OCI-LY3 (cell line): ENCODE measurements at regions not wholly inside any gene's neighbourhood (a gene's known extent, or its start where the extent isn't known, plus 50 kb on each side); places are given as distances from the start of the nearest gene placed in this dataset.

ENCODE experiments used
- H2AFZ ChIP-seq: fragments of 200-600, 300-600 bp; shearing (Covaris generic); 2 replicates; pipeline ENCODE4 v1.6.0; 2014; ENCODE audit warnings: antibody characterized with exemption, low read depth, low read length
- H3K27ac ChIP-seq: fragments of 200-600, 300-600 bp; sonication (generic); 2 replicates; pipeline ENCODE4 v1.5.1; 2014; ENCODE audit warnings: mild to moderate bottlenecking, low read length, moderate library complexity, mixed read lengths
- H3K27me3 ChIP-seq: fragments of 200-600, 300-600 bp; sonication (generic); 2 replicates; pipeline ENCODE4 v1.6.1; 2014; ENCODE audit warnings: low read depth, low read length, mixed read lengths
- H3K36me3 ChIP-seq: fragments of 200-600, 300-600 bp; sonication (generic); replicated peaks from 2 replicates; pipeline ENCODE3; 2014; ENCODE audit warnings: low read depth, low read length, mixed read lengths
- H3K4me1 ChIP-seq: fragments of 300-600, 200-600 bp; sonication (generic); 2 replicates; pipeline ENCODE4 v1.6.1; 2014; ENCODE audit warnings: low read length, mixed read lengths
- H3K4me2 ChIP-seq: fragments of 200-600, 300-600 bp; sonication (generic); 2 replicates; pipeline ENCODE4 v1.6.1; 2014; ENCODE audit warnings: low read length, mixed read lengths
- H3K4me3 ChIP-seq: fragments of 300-600, 200-600 bp; sonication (generic); 2 replicates; pipeline ENCODE4 v1.5.1; 2014; ENCODE audit warnings: antibody characterized with exemption, mild to moderate bottlenecking, low read length, moderate library complexity
- H3K79me2 ChIP-seq: fragments of 300-600, 200-600 bp; shearing (Covaris generic); 2 replicates; pipeline ENCODE4 v1.6.1; 2014; ENCODE audit warnings: mild to moderate bottlenecking, low read length, mixed read lengths
- H3K9ac ChIP-seq: fragments of 300-600, 200-600 bp; shearing (Covaris generic); 2 replicates; pipeline ENCODE4 v1.6.0; 2014; ENCODE audit warnings: mild to moderate bottlenecking, low read length, moderate library complexity
- H3K9me3 ChIP-seq: fragments of 200-600, 300-600 bp; shearing (Covaris generic); 2 replicates; pipeline ENCODE4 v1.6.1; 2014; ENCODE audit warnings: low read length, mixed read lengths; ENCODE audit not compliant: insufficient read depth
- H4K20me1 ChIP-seq: fragments of 200-600, 300-600 bp; sonication (generic); 2 replicates; pipeline ENCODE4 v1.6.1; 2016; ENCODE audit warnings: low read length, mixed read lengths; ENCODE audit not compliant: insufficient read depth
- CTCF ChIP-seq: fragments of 200-600, 300-600 bp; sonication (generic); IDR thresholded peaks from 2 replicates; pipeline ENCODE4 v1.5.1; 2014; ENCODE audit warnings: antibody characterized with exemption, low read length, low read depth
- EZH2phosphoT487 ChIP-seq: fragments of 200-600 bp; shearing (Covaris generic); IDR thresholded peaks from 2 replicates; pipeline ENCODE4 v1.6.1; 2018; ENCODE audit warnings: antibody characterized with exemption, mixed run types, low read depth

- Histone ChIP-seq H3K4me2 (no peak overlapping the region), H3K36me3 (peaks cover 7% of the 10 kb centered on the region), H3K9me3 (no peaks in the 10 kb centered on the region), H3K27me3 (peaks cover 6% of the 10 kb centered on the region; the same call in 1 of the 2 replicates), H3K4me3 (no peak overlapping the region), H3K79me2 (no peaks in the 10 kb centered on the region), H4K20me1 (no peaks in the 10 kb centered on the region), H3K4me1 (peaks cover 34% of the 10 kb centered on the region), H3K27ac (no peak overlapping the region), H2AFZ (no peak overlapping the region), H3K9ac (no peak overlapping the region)
- TF ChIP-seq CTCF = no peak
- no peak for TF ChIP-seq EZH2phosphoT487
These were observed 279.2 kb upstream of the ZNF462 start for GRCh38 chr9:106583751-106584150.

GRCh38 chr9:106587042-106587441, 275.9 kb upstream of the ZNF462 start:
- no peak overlapping the region for H3K9ac ChIP-seq
- H3K4me1 ChIP-seq = peaks cover 6% of the 10 kb centered on the region
- H3K4me2 ChIP-seq = no peak overlapping the region
- H3K79me2 ChIP-seq = no peaks in the 10 kb centered on the region
- H3K4me3 ChIP-seq = no peak overlapping the region
- H3K27ac ChIP-seq = no peak overlapping the region
- no peaks in the 10 kb centered on the region for H4K20me1 ChIP-seq
- no peak for TF ChIP-seq CTCF
- TF ChIP-seq EZH2phosphoT487 = no peak
- no peaks in the 10 kb centered on the region for H3K36me3 ChIP-seq
- H2AFZ ChIP-seq = no peak overlapping the region
- 0 out of 2 replicates have a peak, but pooled peaks cover 9% of the 10 kb centered on the region for H3K27me3 ChIP-seq
- no peaks in the 10 kb centered on the region for H3K9me3 ChIP-seq

GRCh38 chr9:106588626-106589025, 274.3 kb upstream of the ZNF462 start:
- Histone ChIP-seq H2AFZ (no peak overlapping the region), H3K4me2 (no peak overlapping the region), H3K4me1 (no peaks in the 10 kb centered on the region), H3K27me3 (0 out of 2 replicates have a peak, but pooled peaks cover 9% of the 10 kb centered on the region), H3K27ac (no peak overlapping the region), H3K4me3 (no peak overlapping the region), H4K20me1 (no peaks in the 10 kb centered on the region), H3K9me3 (no peaks in the 10 kb centered on the region), H3K9ac (no peak overlapping the region), H3K79me2 (no peaks in the 10 kb centered on the region), H3K36me3 (no peaks in the 10 kb centered on the region)
- no peak for TF ChIP-seq EZH2phosphoT487

- Histone ChIP-seq H3K9me3 (no peaks in the 10 kb centered on the region), H4K20me1 (no peaks in the 10 kb centered on the region), H3K36me3 (no peaks in the 10 kb centered on the region), H2AFZ (no peak overlapping the region), H3K4me3 (no peak overlapping the region), H3K27me3 (peaks cover 12% of the 10 kb centered on the region; the same call in 1 of the 2 replicates), H3K79me2 (no peaks in the 10 kb centered on the region), H3K27ac (no peak overlapping the region), H3K4me1 (peaks cover 6% of the 10 kb centered on the region), H3K4me2 (no peak overlapping the region), H3K9ac (no peak overlapping the region)
- TF ChIP-seq EZH2phosphoT487 = no peak
- no peak for TF ChIP-seq CTCF
These were observed 272.0 kb upstream of the ZNF462 start for GRCh38 chr9:106590759-106591505.
